ENCODE measurements at regions not wholly inside any gene's neighbourhood (a gene's known extent, or its start where the extent isn't known, plus 50 kb on each side); places are given as distances from the start of the nearest gene placed in this dataset.

DNA sequence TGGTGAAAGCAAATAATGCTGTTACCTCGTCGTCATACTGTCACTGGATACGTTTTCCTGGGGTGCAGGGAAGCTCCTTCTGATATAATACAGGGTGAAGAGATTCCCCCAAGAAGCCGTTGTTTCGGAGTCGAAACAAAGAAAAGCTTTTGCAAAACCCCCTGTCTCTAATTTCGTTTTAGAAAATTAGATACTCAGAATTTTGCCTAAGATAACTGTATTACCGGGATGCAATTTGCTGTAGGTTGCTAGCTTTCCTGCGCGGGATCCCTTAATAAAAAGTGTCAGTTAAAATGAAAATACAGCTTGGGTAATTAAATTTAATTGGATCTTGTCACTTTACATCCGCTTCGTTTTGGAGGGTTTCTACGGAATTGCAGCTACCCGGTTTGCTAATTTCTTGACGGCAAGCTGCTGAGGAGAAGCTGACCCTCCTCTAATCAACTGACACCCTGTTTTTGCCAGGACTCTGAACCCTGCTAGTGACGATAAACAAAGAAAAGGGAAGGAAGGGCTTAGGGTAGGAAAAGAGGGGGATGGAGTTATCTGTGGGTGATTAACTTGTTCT lies 174.6 kb downstream of the SHOX start:
- H3K4me3 ChIP-seq (ENCODE audit: low read depth, low read length): no peak overlapping the region
- DNase-seq (ENCODE audit: low read depth): no peak
- TF ChIP-seq, protein P1, sequence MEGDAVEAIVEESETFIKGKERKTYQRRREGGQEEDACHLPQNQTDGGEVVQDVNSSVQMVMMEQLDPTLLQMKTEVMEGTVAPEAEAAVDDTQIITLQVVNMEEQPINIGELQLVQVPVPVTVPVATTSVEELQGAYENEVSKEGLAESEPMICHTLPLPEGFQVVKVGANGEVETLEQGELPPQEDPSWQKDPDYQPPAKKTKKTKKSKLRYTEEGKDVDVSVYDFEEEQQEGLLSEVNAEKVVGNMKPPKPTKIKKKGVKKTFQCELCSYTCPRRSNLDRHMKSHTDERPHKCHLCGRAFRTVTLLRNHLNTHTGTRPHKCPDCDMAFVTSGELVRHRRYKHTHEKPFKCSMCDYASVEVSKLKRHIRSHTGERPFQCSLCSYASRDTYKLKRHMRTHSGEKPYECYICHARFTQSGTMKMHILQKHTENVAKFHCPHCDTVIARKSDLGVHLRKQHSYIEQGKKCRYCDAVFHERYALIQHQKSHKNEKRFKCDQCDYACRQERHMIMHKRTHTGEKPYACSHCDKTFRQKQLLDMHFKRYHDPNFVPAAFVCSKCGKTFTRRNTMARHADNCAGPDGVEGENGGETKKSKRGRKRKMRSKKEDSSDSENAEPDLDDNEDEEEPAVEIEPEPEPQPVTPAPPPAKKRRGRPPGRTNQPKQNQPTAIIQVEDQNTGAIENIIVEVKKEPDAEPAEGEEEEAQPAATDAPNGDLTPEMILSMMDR (conservative IDR thresholded peaks at IDR 0.05; ENCODE audit: low read depth, low read length): no peak

DNA sequence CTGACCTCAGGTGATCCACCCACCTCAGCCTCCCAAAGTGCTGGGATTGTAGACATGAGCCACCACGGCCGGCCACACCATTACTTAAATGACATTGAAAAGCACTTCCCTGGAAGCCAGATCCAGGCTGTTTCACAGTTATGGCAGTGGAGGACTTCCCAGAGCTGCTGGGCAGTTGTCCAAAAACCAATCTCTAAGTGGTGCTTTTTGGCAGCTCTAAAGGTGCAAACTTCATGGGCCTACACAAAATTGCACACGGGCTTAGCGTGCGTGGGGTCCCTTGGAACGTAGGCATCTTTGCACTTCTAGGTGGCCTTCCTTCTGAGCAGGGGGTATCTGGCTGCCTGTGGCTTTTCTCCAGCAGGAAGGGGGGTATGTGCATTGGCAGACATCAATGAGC lies 172.3 kb downstream of the SHOX start:
- no peak for DNase-seq (ENCODE audit: low read depth)
- no peak overlapping the region for H3K4me3 ChIP-seq (ENCODE audit: low read depth, low read length)
- TF ChIP-seq, protein P1 (conservative IDR thresholded peaks at IDR 0.05; ENCODE audit: low read depth, low read length): no peak

DNA sequence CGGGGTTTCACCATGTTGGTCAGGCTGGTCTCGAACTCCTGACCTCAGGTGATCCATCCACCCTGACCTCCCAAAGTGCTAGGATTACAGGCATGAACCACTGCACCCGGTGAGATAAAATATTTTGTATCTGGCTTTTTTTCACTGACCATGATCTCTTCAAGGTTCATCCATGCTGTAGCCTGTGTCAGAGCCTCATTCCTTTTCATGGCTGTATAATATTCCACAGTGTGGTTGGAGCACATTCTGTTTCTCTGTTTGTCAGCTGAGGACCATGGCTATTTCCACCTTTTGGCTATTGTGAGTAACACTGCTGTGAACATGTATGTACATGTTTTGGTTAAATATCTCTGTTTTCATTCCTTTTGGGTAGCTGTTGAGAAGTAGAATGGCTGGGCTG lies 169.2 kb downstream of the SHOX start:
- no peak overlapping the region for H3K4me3 ChIP-seq (ENCODE audit: low read depth, low read length)
- no peak for DNase-seq (ENCODE audit: low read depth)
- TF ChIP-seq, protein P1 (conservative IDR thresholded peaks at IDR 0.05; ENCODE audit: low read depth, low read length): no peak

DNA sequence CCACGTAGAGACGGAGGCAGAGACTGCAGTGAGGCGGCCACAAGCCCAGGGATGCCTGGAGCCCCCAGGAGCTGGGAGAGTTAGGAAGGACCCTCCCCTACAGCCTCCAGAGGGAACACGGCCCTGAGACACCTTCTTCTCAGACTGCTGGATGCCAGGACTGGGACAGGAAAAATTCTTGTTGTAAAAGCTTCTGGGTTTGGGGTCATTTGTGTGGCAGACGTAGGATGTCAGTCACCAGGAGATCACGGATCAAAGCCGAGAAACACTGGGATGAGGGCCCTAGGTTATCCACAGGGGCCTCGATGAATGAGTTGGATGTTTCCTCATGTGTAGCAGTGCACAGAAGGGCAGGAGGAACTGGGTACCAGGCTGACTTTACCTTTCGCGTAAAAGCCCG lies 163.7 kb downstream of the SHOX start:
- TF ChIP-seq, protein P1 (conservative IDR thresholded peaks at IDR 0.05; ENCODE audit: low read depth, low read length): no peak
- DNase-seq (ENCODE audit: low read depth): no peak
- no peak overlapping the region for H3K4me3 ChIP-seq (ENCODE audit: low read depth, low read length)

DNA sequence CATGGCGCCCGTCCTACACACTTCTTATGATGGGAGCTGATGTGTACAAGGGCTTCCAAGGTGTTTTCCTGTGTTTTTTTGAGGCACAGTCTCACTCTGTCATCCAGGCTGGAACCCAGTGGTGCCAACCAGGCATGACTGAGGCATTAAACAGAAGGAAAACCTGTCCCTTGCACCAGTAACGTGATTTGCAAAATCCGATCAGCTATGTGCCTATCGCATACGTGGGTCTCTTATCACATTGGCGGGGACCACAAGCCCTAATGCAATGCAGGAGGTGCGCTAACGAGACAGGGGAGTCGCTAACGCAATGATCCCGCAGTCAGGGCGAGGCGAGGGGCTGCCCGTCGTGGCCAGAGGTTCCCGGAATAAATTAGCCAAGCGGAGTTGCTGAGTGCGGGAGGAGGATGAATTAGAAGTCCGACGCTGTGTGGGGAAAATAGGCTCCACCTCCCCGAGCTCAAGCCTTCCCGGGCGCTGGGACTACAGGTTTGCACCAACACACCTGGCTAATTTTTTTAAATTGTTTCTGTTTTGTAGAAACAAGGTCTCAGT lies 162.7 kb downstream of the SHOX start:
- no peak for DNase-seq (ENCODE audit: low read depth)
- no peak overlapping the region for H3K4me3 ChIP-seq (ENCODE audit: low read depth, low read length)
- TF ChIP-seq, protein P1 (conservative IDR thresholded peaks at IDR 0.05; ENCODE audit: low read depth, low read length): no peak

DNA sequence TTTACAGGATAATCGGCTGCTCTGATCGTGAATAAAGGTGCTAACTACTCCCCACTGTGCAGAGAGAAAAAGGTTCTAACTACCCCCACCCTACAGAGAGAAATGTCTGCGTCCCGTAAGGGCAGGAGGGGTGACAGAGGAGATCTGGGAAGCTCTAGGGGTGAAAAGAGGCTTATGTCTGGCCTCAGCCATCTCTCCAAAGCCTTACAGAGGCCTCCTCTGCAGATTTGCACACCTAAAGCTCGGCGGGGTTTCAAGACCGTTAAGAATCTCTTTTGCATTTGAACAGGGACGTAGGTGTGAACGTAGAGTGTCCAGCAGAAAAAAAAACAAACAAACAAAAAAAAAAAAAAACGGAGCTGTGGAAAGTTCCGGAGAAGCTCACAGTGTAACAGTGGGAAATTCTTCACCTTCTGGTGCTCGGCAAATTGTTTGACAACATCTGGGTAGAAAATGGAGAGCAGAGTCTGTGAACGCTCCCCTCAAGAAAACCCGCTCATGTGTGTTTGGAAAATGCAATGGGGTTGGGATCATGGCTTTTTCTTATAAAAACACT lies 161.0 kb downstream of the SHOX start:
- H3K4me3 ChIP-seq (ENCODE audit: low read depth, low read length): no peak overlapping the region
- TF ChIP-seq, protein P1 (conservative IDR thresholded peaks at IDR 0.05; ENCODE audit: low read depth, low read length): no peak
- DNase-seq (ENCODE audit: low read depth): no peak
